Myocyte (in vitro differentiated cells): ENCODE measurements at regions not wholly inside any gene's neighbourhood (a gene's known extent, or its start where the extent isn't known, plus 50 kb on each side); places are given as distances from the start of the nearest gene placed in this dataset.

Experiments used
- DNase-seq: peaks from one replicate; pipeline ENCODE4 v3.0.0-alpha.2; 2012; ENCODE audit warnings: low read depth

GRCh38 chr17:77481476-77482374, 341.0 kb downstream of the SEC14L1 start:
- no peak for DNase-seq

DNA sequence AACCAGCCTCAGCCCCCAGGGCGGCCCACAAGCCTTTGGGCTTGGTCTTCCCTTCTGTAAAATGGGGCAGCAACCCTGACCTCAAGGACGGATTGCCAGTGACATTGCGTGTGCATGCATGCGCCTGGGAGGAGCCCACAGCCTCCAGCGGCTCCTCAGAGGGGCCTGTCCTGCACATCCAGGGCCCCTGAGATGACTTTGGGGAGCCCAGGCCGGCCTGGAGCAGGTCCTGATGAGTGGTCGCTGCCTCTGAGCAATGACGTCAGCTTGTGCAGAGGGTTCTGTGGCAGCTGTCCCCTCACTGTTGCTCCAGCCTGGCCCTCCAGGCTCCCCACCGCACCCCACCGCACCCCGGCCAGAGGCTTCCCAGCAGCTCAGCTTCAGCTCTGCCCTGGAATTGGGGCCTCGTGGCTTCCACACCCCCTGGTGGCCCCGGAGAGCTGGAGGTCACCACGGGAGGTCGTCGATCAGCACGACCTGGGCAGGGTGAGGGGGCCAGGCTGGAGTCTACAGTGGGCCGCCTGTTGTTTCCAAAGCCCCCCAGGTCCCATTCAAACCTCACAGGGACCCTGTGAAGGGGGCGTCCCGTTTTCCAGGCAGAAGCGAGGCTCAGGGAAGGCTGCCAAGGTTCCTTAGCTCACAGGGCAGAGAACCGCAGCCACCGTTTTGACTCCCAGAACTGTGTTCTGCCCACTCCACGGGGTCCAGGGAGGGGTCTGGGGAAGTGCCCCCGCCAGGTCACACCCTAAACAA, 341.8 kb downstream of the SEC14L1 start:
- no peak for DNase-seq

DNA sequence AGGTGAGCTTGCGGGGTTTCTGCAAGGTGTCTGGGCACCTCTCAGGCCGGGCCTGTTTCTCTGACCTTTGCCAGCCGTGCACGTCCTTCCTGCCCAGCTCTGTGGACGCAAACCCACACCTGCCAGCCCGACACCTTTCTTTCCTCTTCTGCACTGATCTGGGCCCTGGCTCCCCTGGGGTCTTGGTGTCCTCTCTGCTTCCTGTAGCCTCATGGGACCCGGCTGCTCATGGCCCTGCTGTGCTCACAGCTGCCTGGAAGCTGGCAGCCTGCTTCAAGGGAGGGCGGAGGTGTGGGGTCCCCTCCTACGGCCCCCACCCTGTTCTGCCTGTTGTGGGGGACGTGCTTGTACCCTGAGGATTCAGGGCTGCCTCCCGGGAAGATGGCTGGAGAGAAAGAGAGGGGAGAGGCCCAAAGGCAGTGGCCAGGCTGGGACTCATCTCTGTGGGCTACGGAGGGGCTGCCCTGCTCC, 342.4 kb downstream of the SEC14L1 start:
- DNase-seq: no peak

- no peak for DNase-seq
These were observed 343.3 kb downstream of the SEC14L1 start for GRCh38 chr17:77484111-77484510.

DNA sequence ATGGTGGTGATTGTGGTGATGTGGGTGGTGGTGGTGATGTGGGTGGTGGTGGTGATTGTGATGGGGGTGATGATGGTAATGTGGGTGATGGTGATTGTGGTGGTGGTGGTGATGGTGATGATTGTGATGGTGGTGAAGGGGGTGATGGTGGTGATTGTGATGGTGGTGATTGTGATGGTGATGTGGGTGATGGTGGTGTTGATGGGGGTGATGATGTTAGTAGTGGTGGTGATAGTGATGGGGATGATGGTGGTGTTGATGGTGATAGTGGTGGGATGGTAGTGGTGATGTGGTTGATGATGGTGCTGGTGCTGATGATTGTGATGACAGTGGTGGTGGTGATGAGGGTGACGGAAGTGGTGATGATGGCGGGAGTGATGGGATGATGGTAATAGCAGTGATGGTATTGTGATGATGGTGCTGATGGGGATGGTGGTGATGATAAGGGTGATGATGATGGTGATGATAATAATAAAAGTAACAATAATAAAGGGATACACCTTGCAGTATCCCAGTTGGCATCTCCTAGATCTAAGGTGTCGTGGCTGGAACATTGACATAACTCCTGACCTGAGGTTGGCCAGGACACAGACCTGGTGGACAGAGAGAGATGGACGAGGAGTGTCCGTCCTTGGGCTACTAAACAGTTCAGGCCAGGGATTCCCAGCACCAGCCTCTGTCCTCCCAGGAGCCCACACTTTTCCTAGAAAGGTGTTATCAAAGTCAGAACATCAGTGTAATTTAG, 344.5 kb downstream of the SEC14L1 start:
- no peak for DNase-seq

DNA sequence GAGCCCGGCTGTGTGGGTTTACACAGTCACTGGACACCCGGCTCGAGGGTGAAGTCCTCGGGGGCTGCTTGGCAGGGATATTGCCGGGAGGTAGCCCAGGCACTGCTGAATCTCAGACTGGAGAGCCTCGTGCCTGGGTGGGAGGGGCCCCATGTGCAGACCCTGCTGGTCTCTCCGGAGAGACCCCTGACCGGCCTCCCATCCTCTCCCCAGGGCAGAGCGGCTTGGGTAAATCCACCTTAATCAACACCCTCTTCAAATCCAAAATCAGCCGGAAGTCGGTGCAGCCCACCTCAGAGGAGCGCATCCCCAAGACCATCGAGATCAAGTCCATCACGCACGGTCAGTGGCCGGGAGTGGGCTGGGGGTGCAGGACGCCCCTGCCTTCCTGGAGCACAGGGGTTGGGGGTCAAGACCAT, 346.5 kb downstream of the SEC14L1 start:
- DNase-seq: no peak

GRCh38 chr17:77487677-77488530, 347.1 kb downstream of the SEC14L1 start:
- DNase-seq: no peak

GRCh38 chr17:77488531-77489238, 347.9 kb downstream of the SEC14L1 start:
- no peak for DNase-seq

DNA sequence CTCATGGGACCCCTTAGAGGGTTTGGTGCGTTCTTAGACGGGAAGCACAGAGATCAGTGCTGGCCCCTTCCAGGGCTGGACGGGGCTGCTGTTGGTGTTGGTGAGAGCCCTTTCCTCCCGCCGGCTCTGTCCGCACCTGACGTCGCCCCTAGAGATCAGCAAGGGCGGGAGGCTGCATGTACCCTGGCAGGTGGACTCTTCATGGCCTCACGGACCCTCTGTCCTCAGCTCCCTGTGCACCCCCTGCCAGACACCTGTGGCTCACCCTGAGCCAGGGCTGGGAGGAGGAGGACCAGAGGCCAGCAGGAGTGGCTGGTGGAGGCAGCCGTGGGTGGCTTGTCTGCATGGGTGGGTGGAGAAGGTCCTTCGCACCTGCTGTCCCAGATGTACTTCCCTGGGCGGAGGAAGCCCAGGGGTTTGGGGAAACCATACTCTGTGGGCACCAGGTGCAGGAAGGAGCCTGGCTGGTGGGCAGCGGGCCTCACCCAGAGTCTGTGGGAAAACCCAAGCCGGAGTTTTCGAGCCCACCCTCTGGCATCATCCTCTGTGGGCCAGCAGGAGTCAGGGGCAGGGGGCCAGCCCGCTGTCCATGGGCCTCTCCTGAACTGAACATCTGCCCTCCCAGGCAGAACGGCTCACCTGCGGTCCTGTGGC, 348.6 kb downstream of the SEC14L1 start:
- DNase-seq: no peak

GRCh38 chr17:77489893-77490255, 349.1 kb downstream of the SEC14L1 start:
- peak; percentile 91 for DNase-seq

GRCh38 chr17:77490361-77491183, 349.8 kb downstream of the SEC14L1 start:
- DNase-seq: no peak

DNA sequence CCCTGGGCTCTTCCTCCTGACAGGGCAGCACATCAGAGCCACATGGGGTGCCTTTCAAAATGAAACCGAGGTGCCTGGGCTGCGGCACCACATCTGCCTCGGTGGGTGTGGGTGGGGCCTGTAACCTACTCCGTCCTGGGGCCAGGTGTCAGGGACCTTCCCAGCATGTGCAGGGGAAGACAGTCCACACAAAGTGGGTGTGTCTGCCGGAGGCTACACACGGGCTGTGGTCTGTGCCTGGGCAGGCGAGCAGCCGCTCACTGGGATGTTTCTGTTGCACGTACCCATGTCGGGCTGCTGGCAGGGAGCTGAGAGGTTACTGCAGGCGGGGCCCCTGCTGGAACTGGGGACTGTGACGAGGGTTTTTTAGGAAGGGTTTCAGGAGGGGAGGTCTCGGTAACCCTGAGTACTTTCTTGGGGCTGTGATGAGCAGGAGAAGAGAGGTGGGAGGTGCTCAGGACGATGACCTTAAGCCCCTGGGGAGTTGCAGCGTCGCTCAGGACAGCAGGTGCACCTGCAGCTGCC, 351.2 kb downstream of the SEC14L1 start:
- DNase-seq: no peak

DNA sequence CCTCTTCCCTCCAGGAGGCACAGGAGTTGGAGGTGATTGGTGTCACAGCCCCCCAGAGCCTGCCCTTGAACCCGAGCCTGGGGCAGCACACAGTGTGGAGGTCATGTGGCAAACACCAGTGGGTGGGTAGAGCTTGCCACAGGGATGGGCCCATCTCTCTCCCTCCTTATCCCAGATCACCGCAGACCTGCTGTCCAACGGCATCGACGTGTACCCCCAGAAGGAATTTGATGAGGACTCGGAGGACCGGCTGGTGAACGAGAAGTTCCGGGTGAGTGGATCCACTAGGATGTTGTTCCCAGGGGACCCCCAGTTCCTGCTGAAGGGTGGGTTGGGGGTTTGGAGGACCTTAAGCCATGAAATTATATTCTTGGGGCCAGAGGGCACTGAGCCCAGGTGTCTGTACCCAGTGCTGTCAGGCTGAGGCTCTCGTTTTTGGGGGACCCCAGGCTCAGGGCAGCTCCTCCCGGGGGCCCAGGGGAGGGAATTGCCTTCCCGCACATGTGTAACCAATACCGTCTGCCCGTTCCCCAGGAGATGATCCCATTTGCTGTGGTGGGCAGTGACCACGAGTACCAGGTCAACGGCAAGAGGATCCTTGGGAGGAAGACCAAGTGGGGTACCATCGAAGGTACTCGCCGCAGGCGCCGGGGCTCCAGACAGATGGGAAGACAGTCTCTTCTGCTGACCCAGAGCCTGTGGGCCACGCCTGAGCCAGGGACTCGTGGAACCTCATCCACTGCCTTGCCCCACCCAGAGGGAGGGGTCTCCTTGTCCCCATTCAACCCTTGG, 351.9 kb downstream of the SEC14L1 start:
- no peak for DNase-seq

DNA sequence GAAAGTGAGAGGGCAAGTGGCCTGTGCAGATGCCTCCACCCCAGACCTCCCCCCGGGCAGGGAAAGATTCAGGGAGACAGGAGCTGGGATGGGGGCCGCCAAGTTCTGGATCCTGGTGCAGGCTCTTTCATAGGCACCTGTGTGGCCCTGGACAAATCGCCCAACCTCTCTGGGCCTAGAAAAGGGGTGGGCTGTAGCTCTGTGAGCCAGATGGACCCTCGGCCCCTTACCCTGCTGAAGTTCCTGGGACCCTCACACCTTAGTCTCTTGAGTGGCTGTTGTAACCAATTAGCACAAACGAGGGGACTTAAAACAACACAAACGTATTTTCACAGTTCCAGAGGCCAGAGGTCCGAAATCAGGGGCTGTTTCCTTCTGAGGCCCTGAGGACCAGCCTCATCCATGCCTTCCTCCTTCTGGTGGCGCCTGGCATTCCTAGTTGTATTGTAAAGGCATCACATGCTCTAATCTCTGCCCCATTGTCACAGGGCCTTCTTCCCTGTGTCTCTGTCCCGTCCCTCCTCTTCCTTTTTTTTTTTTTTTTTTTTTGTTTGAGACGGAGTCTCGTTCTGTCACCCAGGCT, 352.6 kb downstream of the SEC14L1 start:
- DNase-seq: no peak

- DNase-seq: no peak
These were observed 353.3 kb downstream of the SEC14L1 start for GRCh38 chr17:77493901-77494663.

DNA sequence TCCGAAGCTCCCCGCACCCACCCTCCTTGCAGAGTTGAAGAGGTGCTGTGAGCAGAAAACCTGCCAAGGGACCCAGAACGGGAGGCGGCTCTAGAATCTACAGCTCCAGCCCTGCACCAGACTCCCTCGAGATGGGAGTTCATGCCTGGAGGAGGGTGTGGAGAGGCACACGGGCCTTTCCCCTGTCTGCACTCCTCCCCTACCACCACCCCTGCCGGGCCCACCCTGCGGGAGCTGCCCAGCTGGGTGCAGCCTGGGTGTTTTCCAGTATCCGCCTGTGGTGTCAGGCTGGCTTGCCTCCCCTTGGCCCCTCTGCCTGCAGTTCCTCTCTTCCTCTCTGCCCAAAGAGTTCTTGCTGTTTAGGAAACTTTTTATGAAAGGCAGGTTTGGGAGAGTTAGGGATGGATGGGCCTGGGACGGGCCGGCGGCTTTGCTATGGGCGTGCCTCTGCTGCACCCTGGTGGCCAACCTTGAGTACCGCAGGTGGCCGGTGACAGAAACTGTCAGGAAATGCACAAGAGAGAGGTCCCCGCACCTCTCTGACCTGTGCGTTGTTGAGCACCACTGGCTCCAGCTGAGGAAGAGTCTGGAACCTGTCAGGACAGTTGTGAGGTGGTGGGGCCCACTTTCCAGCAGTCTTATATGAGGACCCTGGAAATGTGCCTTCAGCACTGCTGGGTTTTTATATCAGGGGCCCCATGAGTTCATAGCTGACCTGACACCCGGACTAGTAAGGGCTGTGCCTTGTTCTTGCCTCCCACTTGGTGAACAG, 354.1 kb downstream of the SEC14L1 start:
- DNase-seq: peak; percentile 64
